ENCODE measurements at regions not wholly inside any gene's neighbourhood (a gene's known extent, or its start where the extent isn't known, plus 50 kb on each side); places are given as distances from the start of the nearest gene placed in this dataset.

DNA sequence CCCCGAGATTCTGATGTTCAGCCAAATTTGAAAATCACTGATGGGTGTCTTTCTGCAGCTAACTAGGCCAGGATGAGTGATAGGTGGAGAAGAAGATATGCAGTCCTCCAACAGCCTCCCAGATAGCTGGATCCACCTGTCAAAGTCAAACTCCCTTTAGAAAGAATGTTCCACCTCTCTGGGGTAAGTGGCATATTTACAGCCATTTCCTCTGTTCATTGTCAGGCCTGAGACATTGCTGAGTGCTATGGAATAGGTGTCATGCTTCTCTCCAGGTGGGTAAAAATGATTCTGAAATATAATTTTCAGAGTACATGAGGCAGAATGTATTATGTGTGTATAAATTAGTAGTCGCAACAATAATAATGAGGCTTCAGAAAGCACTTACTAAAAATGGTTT, 316.8 kb downstream of the TTLL7 start:
- no peak for FAIRE-seq
- DNase-seq (ENCODE audit: low spot score): no peak

DNA sequence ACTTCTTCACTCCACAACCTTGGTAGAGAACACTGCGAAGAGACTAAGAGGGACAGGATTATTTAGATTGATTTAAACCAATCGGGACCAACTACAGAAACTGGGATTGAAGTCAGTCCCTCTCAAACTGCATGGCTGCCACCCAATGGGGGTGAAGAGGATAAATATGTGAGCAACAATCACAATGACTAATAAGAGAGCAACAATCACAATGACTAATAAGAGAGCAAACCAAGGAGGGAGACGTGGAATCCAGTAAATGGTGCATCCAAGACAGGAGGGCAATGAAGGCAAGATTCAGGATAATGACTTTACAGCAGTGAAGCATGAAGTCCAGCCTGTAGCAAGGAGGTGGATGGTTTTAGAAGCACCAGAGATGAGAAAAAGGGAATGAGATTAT, 322.8 kb downstream of the TTLL7 start:
- FAIRE-seq (no peak), DNase-seq (ENCODE audit: low spot score) (no peak)

GRCh38 chr1:83673312-83673711, 325.6 kb downstream of the TTLL7 start:
- FAIRE-seq (no peak), DNase-seq (ENCODE audit: low spot score) (no peak)

DNA sequence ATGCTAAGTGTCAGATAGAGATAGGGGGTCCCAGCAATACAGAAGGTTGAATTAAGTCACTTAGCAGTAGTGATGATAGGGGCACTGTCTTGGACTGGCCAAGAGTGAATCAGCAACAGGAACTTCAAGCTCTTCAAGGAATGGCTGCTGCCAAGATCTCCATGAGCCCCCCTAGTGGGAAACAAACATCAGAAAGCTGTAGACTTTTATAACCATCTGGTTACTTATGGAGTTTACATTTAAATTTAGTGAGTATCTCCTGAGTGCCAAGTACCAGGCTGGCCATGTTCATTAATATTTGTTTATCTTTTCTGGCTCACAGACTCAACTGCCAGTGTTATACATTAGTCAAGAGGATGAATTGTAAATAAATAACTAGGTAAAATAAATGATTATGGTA, 327.3 kb downstream of the TTLL7 start:
- no peak for FAIRE-seq
- no peak for DNase-seq (ENCODE audit: low spot score)

- no peak for DNase-seq (ENCODE audit: low spot score)
Measured at GRCh38 chr1:83670909-83671565, 327.9 kb downstream of the TTLL7 start.

DNA sequence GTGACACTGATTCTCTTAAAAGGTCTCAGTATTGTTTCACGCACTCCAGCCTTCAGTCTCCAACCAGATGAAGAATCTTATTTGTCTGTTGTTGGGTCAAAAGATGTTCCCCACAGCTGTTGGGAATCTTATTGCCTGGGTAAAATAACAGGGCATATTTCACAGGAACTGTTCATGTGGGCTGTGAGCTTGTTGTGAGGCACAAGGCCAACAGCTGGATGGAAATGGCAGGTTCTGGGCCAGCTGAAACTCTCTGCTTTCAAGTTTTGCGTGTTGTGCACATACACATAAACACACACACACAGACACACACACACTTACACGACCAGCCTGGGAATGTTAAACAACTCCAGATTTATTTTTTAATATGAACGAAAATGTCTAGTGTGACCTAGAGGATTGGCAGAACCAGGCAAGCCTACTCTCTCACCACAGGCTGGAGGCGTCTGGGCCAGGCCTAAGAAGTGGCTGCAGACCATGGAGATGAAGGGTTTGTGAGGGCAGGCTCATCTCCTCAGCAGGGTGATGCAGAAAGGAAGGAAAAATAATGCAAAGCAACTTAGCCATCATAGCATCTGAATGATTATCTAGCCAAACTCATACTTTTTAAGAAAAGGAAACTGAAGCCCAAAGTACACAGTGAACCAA, 357.0 kb downstream of the TTLL7 start:
- DNase-seq (ENCODE audit: low spot score) (no peak), FAIRE-seq (no peak)

More at GRCh38 chr1:83670909-83671565, 327.9 kb downstream of the TTLL7 start:
- FAIRE-seq: no peak

- DNase-seq (ENCODE audit: low spot score): peak; percentile 31
Measured at GRCh38 chr1:83641206-83641658, 357.7 kb downstream of the TTLL7 start.

GRCh38 chr1:83639785-83640184, 359.1 kb downstream of the TTLL7 start:
- FAIRE-seq (no peak), DNase-seq (ENCODE audit: low spot score) (no peak)

More at GRCh38 chr1:83641206-83641658, 357.7 kb downstream of the TTLL7 start:
- FAIRE-seq: no peak

DNA sequence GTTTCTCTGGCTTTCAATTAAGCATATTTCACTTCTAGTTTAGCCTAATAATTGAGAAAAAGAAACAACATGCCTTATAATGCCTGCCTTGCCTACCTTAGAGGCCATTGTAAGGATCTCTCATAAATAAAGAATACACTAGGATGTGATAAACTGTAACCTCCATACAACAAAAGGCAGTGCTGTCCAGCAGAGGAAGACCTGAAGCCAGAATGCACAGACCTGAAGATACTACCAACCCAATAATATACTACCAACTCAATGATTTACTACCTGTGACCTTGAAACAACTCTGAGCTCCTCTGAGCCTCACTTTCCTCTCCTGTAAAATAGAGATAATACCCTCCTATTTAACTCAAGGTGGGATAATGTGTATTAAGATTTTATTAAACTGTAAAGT, 361.3 kb downstream of the TTLL7 start:
- no peak for FAIRE-seq
- no peak for DNase-seq (ENCODE audit: low spot score)

DNA sequence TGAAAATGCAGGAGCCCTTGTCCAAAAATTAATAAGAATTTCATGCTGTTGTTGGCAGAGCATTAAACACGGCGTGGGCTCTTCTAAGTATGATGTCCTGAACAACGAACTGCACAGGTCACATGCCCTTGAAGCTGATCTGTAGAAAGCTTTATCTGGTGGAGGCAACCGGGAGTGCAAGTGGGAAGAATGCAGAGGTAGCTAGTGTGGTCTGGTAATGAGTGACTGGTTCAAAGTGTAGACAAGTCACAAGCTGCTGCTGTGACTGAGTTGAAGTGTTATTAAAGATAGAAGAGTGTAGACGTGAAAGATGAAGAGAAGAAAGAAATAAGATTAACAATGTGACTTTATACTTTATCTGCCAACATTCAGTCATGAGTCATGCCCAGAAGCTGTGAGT, 361.9 kb downstream of the TTLL7 start:
- FAIRE-seq (no peak), DNase-seq (ENCODE audit: low spot score) (no peak)

DNA sequence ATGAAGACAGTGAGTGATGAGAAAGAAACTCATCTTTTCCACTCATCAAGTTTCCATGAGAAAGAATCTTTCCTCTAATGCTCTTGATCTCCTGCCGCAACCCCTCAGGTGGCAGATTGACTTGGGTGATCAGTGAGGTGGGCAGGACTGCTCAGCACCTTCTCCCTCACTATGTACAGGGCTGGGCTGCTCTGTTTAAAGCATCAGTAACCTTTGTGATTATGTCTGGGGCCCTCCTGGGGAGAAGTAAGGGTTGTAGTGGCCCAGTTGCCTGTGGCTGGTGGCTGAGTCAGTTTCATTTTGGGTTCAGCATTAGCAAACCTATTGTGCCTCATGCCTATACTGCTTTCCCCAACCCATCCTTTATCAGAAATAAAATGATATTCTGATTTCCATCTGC, 366.0 kb downstream of the TTLL7 start:
- DNase-seq (ENCODE audit: low spot score) (no peak), FAIRE-seq (no peak)

- no peak for FAIRE-seq
- DNase-seq (ENCODE audit: low spot score): no peak
Measured at GRCh38 chr1:83631851-83632250, 367.1 kb downstream of the TTLL7 start.

DNA sequence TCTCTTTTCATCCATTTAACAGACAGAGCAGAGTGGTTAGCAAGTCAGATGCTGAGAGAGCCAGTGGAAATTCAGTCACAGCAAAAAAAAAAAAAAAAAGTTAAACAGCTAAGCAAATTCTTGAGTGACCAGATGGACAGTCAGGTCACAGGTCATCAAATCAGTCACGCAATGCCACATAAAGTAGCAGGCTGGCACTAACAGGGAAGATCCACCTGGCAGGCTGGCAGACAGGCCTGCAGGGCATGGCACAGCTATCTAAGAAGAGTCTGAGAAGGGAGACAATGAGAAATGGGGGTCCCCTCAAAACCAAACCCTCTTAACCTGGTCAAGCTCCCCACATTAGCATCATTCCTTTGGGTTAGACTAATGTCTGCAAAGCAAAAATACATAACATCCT, 371.9 kb downstream of the TTLL7 start:
- DNase-seq (ENCODE audit: low spot score) (no peak), FAIRE-seq (no peak)

GRCh38 chr1:83626603-83627002, 372.3 kb downstream of the TTLL7 start:
- DNase-seq (ENCODE audit: low spot score): no peak
- FAIRE-seq: no peak

- no peak for FAIRE-seq
- no peak for DNase-seq (ENCODE audit: low spot score)
Measured at GRCh38 chr1:83625646-83626045, 373.3 kb downstream of the TTLL7 start.

GRCh38 chr1:83620016-83620415, 378.9 kb downstream of the TTLL7 start:
- FAIRE-seq (no peak), DNase-seq (ENCODE audit: low spot score) (no peak)

- DNase-seq (ENCODE audit: low spot score) (no peak), FAIRE-seq (no peak)
Measured at GRCh38 chr1:83619170-83619896, 379.6 kb downstream of the TTLL7 start.

GRCh38 chr1:83617883-83618282, 381.0 kb downstream of the TTLL7 start:
- DNase-seq (ENCODE audit: low spot score) (no peak), FAIRE-seq (no peak)

GRCh38 chr1:83615370-83615769, 383.6 kb downstream of the TTLL7 start:
- no peak for FAIRE-seq
- no peak for DNase-seq (ENCODE audit: low spot score)

DNA sequence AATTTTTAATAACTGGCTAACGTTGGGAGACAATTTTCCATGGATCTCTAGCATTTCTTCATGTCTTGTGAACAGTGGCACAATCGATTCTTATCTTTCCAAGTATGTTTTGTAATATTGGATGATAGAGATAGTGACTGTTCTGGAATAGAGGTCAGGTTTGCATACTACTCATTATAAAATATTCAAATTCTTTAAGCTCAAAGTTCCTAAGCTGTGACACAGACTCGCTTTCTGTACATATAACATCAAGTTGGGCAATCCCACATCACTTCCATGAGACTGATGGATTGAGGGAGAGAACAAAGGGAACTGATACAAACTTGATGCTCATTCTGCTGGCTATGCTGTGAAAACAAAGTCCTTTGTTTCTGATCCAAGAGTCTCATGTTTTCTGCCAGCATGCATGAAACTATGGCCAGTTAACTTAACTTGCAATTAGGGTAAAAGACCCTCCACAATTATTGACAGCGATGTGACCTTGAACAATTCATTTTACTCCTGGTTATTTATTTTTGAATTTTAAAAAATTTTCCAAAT, 392.4 kb downstream of the TTLL7 start:
- DNase-seq (ENCODE audit: low spot score): no peak
- FAIRE-seq: no peak

GRCh38 chr1:83596331-83596730, 402.6 kb downstream of the TTLL7 start:
- no peak for FAIRE-seq
- no peak for DNase-seq (ENCODE audit: low spot score)

DNA sequence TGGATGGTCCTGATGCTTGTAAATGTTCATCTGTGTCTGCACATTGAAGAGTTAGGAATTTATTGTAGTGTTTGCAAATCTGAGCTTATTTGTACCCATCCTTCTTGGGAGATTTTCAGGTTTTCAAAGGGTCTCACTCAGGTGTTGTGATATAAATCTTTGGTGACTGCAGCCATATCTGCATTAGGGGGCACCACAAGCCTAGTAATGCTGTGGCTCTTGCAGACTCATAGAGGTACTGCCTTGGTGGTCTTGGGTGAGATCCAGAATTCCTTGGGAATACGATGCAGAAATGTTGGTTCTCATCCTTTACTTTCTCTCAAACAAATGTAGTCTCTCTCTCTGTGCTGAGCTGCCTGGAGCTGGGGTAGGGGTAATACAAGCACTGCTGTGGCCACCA, 405.9 kb downstream of the TTLL7 start:
- no peak for DNase-seq (ENCODE audit: low spot score)
- no peak for FAIRE-seq
